MCF 10A (cell line): ENCODE measurements at regions not wholly inside any gene's neighbourhood (a gene's known extent, or its start where the extent isn't known, plus 50 kb on each side); places are given as distances from the start of the nearest gene placed in this dataset.

Experiments used
- BruUV-seq: library from RNA; stranded (reverse); fragments of 400-500 nt; replicated peaks from 2 replicates; lab custom pipeline; 2021; lab: Mats Ljungman, UMichigan
- CTCF ChIA-PET: fragments of 300-600 bp; sonication (Branson Sonifier 250); formaldehyde crosslinking; extraction: SDS; loops from one replicate; lab custom pipeline; 2021; ENCODE audit warnings: antibody characterized with exemption, inconsistent platforms; lab: Yijun Ruan, JAX
- POLR2A ChIA-PET: fragments of 300-600, 350-650 bp; sonication (Branson Sonifier 250); formaldehyde crosslinking; extraction: SDS; loops from one replicate; lab custom pipeline; 2020; ENCODE audit warnings: antibody characterized with exemption, inconsistent platforms; lab: Yijun Ruan, JAX
- DNase-seq: peaks from one replicate; pipeline ENCODE4 v3.0.0-alpha.2; 2018; ENCODE audit not compliant: unreplicated experiment
- H3K27ac Mint-ChIP-seq: one replicate; pipeline ENCODE4 v1.8.0; 2022; ENCODE audit warnings: mild to moderate bottlenecking, low read depth, mixed read lengths; ENCODE audit not compliant: unreplicated experiment
- H3K27me3 Mint-ChIP-seq: one replicate; pipeline ENCODE4 v1.8.0; 2022; ENCODE audit warnings: mixed read lengths; ENCODE audit not compliant: insufficient read depth, unreplicated experiment
- H3K36me3 Mint-ChIP-seq: one replicate; pipeline ENCODE4 v1.8.0; 2022; ENCODE audit warnings: mild to moderate bottlenecking, moderate library complexity, mixed read lengths; ENCODE audit not compliant: insufficient read depth, unreplicated experiment
- H3K4me1 Mint-ChIP-seq: one replicate; pipeline ENCODE4 v1.8.0; 2022; ENCODE audit warnings: mixed read lengths; ENCODE audit not compliant: insufficient read depth, unreplicated experiment
- H3K4me3 Mint-ChIP-seq: one replicate; pipeline ENCODE4 v1.8.0; 2022; ENCODE audit warnings: mild to moderate bottlenecking, moderate library complexity, mixed read lengths; ENCODE audit not compliant: unreplicated experiment
- H3K9me3 Mint-ChIP-seq: one replicate; pipeline ENCODE4 v1.8.0; 2022; ENCODE audit warnings: mixed read lengths; ENCODE audit not compliant: unreplicated experiment
- intact Hi-C: fragments of 100-400 bp; cut with micrococcal nuclease; formaldehyde crosslinking; loops from 2 replicates; pipeline ENCODE4 v1.14.1; 2022
- TF ChIP-seq, protein P1 (sequence below): fragments of 200-600 bp; IDR thresholded peaks from one replicate; pipeline ENCODE4 v1.8.0; 2022; ENCODE audit warnings: antibody characterized with exemption, mild to moderate bottlenecking; ENCODE audit not compliant: unreplicated experiment

DNA sequence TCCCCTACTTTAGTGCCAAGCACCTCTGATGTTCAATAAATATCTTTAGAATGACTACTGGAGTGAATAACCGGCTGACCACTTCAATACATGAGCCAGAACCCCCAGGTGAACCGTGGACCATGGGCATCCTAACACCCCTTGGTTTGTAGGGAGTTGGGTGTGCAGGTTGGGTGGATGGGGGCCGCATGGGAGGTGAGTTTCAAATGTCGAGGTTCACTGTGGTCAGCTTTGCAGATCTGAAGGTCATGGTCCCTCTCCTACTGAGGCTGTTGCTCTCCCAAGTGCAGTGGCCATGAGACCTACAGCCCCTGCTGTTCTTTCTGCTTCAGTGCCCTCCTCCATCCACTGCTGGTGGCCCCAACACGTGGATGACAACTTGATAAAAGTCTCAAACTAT lies 178.0 kb upstream of the MKI67 start:
- Mint-ChIP-seq H3K27ac (no peak overlapping the region), H3K27me3 (peaks cover 30% of the 10 kb centered on the region), H3K4me3 (no peak overlapping the region), H3K36me3 (no peaks in the 10 kb centered on the region), H3K4me1 (no peaks in the 10 kb centered on the region), H3K9me3 (peaks cover 13% of the 10 kb centered on the region)
- DNase-seq: no peak
- TF ChIP-seq, protein P1, sequence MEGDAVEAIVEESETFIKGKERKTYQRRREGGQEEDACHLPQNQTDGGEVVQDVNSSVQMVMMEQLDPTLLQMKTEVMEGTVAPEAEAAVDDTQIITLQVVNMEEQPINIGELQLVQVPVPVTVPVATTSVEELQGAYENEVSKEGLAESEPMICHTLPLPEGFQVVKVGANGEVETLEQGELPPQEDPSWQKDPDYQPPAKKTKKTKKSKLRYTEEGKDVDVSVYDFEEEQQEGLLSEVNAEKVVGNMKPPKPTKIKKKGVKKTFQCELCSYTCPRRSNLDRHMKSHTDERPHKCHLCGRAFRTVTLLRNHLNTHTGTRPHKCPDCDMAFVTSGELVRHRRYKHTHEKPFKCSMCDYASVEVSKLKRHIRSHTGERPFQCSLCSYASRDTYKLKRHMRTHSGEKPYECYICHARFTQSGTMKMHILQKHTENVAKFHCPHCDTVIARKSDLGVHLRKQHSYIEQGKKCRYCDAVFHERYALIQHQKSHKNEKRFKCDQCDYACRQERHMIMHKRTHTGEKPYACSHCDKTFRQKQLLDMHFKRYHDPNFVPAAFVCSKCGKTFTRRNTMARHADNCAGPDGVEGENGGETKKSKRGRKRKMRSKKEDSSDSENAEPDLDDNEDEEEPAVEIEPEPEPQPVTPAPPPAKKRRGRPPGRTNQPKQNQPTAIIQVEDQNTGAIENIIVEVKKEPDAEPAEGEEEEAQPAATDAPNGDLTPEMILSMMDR: no peak
- intact Hi-C loops: no loop called here
- ChIA-PET CTCF (interaction anchor here (0.6 to 1.0 kb wide), 2 partner anchors 12 to 32 kb away, joined by 3 to 4 read pairs; no protein-coding TSS in a partner anchor), POLR2A (no interaction called here)
- no TSS peak for BruUV-seq

DNA sequence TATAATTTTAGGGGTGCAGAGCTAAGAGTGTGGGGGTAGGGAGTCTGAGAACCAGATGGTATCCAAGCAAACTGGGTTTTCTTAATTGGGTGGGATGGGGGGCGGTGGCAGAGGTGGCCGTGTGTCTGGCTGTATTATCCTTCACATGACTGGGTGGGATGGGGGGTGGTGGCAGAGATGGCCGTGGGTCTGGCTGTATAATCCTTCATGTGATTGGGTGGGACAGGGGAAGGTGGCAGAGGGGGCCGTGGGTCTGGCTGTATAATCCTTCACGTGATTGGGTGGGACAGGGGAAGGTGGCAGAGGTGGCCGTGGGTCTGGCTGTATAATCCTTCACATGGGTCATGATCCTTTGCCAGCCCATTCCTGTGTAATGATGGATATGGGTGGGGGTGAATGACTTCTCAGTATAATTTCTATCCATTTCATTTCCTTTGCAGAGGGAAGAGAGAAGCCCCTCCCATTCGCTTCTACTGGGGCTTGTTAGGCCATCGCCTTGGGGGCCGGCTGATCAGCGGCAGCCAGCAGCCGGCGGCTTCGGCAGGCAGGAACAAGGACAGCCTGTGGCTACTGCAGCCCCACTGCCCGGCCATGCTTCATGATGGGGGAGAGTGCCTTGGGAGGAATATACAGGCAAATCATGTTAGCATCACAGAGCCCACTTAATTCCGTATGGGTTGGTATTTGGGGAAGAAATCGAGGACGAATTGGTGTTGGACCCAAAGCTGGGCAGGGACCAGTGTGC lies 179.6 kb upstream of the MKI67 start:
- no peak overlapping the region for H3K27ac Mint-ChIP-seq
- peaks cover 43% of the 10 kb centered on the region for H3K27me3 Mint-ChIP-seq
- ChIA-PET POLR2A (no interaction called here), CTCF (no interaction called here)
- no TSS peak for BruUV-seq
- H3K9me3 Mint-ChIP-seq: peaks cover 7% of the 10 kb centered on the region
- no peaks in the 10 kb centered on the region for H3K4me1 Mint-ChIP-seq
- H3K36me3 Mint-ChIP-seq: no peaks in the 10 kb centered on the region
- no peak overlapping the region for H3K4me3 Mint-ChIP-seq
- intact Hi-C loops: no loop called here
- TF ChIP-seq, protein P1: no peak
- no peak for DNase-seq

DNA sequence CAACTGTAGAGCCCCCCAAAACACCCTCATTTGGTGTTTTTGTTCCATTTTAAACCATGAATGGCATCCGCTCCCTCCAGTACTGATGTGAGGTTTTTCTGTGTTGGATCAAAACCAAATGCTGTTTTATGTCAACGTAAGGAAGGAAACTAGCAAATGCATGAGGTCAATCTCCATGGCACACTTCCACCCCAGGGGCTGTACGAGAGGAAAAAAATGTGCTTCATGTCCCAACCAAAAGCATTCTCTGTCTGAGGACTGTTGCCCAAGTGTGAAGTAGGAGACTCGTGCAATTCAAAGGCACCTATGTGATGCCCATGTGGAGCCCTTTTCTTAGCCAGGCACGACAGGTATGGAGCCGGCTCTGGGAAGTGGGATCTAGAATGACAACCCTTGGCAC lies 180.3 kb upstream of the MKI67 start:
- peaks cover 51% of the 10 kb centered on the region for H3K27me3 Mint-ChIP-seq
- no peaks in the 10 kb centered on the region for H3K36me3 Mint-ChIP-seq
- peaks cover 7% of the 10 kb centered on the region for H3K9me3 Mint-ChIP-seq
- no peak overlapping the region for H3K27ac Mint-ChIP-seq
- intact Hi-C loops: no loop called here
- TF ChIP-seq, protein P1: no peak
- CTCF ChIA-PET: no interaction called here
- BruUV-seq: no TSS peak
- POLR2A ChIA-PET: no interaction called here
- no peak overlapping the region for H3K4me3 Mint-ChIP-seq
- DNase-seq: no peak
- no peaks in the 10 kb centered on the region for H3K4me1 Mint-ChIP-seq

DNA sequence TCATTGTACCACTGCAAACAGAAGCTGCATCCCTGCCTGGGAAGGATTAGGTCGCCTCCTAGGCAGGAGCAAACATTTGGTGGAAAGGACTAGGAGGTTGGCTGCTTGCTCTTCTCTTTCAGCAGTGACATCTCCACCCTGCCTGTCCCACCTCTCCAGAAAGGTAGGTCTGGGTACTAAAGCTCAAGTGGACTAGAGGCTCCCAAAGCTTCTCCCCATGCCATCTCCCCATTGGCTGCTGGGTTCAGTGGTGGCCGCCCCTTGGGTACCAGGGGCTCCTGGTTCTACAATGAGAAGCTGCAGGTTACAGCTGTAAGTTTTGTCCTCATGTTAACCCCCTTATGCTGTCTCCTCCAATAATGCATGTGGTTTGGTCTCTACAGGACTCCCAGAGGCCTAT lies 180.7 kb upstream of the MKI67 start:
- no peak for DNase-seq
- H3K9me3 Mint-ChIP-seq: peaks cover 7% of the 10 kb centered on the region
- TF ChIP-seq, protein P1: no peak
- no peaks in the 10 kb centered on the region for H3K36me3 Mint-ChIP-seq
- H3K27ac Mint-ChIP-seq: no peak overlapping the region
- no peaks in the 10 kb centered on the region for H3K4me1 Mint-ChIP-seq
- no TSS peak for BruUV-seq
- intact Hi-C loops: no loop called here
- ChIA-PET CTCF (no interaction called here), POLR2A (no interaction called here)
- H3K27me3 Mint-ChIP-seq: peaks cover 55% of the 10 kb centered on the region
- H3K4me3 Mint-ChIP-seq: no peak overlapping the region
